Adrenal gland (tissue), 9 donors: ENCODE measurements at regions not wholly inside any gene's neighbourhood (a gene's known extent, or its start where the extent isn't known, plus 50 kb on each side); places are given as distances from the start of the nearest gene placed in this dataset.

Experiments
- DNase-seq, 7 donors: peaks; one replicate each; pipeline ENCODE4 v3.0.0-alpha.2; 2019 to 2020
- H3K27ac ChIP-seq, 5 donors: fragments of 200-600 bp; sonication (generic) in 4 of 5; 1 replicate in 3 of 5; 2 replicates in 2 of 5; pipeline versions ENCODE4 v1.5.1 to v1.8.0; 2016 to 2020; ENCODE audit warnings: mild to moderate bottlenecking in 1 of 5
- H3K27me3 ChIP-seq: fragments of 200-600 bp; 2 replicates; pipeline ENCODE4 v1.8.0; 2021
- H3K36me3 ChIP-seq, 2 donors: fragments of 200-600 bp; replicated peaks in 1 of 2; 1 replicate in 1 of 2; 2 replicates in 1 of 2; pipeline versions ENCODE4 v1.5.1 to v1.8.0; 2018 to 2022
- H3K4me1 ChIP-seq, 2 donors: fragments of 200-600 bp; replicated peaks in 1 of 2; 1 replicate in 1 of 2; 2 replicates in 1 of 2; pipeline versions ENCODE4 v1.5.1 to v1.8.0; 2018 to 2021
- H3K4me3 ChIP-seq, 4 donors: fragments of 200-600 bp; sonication (generic) in 3 of 4; one replicate each; pipeline ENCODE4 v1.5.1; 2016 to 2018
- H3K9me3 ChIP-seq, 3 donors: fragments of 200-600 bp; sonication (generic) in 1 of 3; replicated peaks in 1 of 3; 1 replicate in 2 of 3; 2 replicates in 1 of 3; pipeline versions ENCODE4 v1.5.1 to v1.8.0; 2016 to 2021
- POLR2A ChIP-seq, 2 donors: fragments of 450-650 bp; IDR thresholded peaks; one replicate each; pipeline ENCODE4 v1.6.1; 2017; ENCODE audit warnings: antibody characterized with exemption in 2 of 2, mild to moderate bottlenecking in 2 of 2, moderate library complexity in 1 of 2
- WGBS, 4 donors: extraction: QIAGEN DNeasy Blood & Tissue Kit in 2 of 4; methylation state at CpG; one replicate each; pipeline versions ENCODE4 v1.1.5 to v1.1.7; 2013 to 2017; 5-methylcytosine and 5-hydroxymethylcytosine counted together
- intact Hi-C, 2 donors: fragments of 100-400 bp; cut with DNase I; formaldehyde crosslinking; loops; one replicate each; pipeline versions ENCODE4 v1.14.1 to v1.15.0; 2022 to 2023
- TF ChIP-seq, protein P1 (sequence below), 6 experiments: fragments of 450-650 bp in 4 of 6; fragments of 200-600 bp in 2 of 6; sonication (generic) in 1 of 6; IDR thresholded peaks; 1 replicate in 5 of 6; 2 replicates in 1 of 6; pipeline versions ENCODE4 v1.5.1 to v1.8.0; 2016 to 2021; ENCODE audit warnings: antibody characterized with exemption in 6 of 6, mild to moderate bottlenecking in 2 of 6, moderate library complexity in 1 of 6
- donor health status: healthy with polysubstance abuse.
- donor health status: Bipolar disorder and iron deficiency.
- donor health status: DM: yes; HTN: yes; CAD: no.
- donor health status: DM: no; HTN: no; CAD: no.
- donor health status: DM: no; HTN: no; CAD: no.

DNA sequence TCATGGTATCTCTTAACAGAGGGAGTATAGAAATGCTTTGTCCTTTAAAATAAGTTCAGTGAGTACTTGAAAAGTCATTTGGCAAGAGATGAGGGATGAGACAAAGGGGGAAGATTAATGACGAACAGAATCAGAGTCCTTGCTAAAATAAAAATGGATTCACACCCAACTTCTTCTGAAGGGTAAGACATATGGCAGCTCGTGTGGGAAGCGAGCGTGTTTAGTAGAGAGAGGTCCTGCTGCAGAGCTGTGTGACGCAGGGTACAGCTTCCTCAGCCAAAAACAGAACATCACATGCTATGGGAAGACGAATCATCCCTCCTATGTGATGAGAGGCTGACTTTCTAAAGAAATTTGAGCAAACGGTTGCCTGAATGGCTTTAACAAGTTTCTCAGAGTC is 158.5 kb upstream of the LMO4 start:
- no peak for DNase-seq
- Histone ChIP-seq H3K9me3 (no peaks in the 10 kb centered on the region), H3K27me3 (no peaks in the 10 kb centered on the region), H3K27ac (no peak overlapping the region), H3K4me3 (no peak overlapping the region), H3K4me1 (no peaks in the 10 kb centered on the region), H3K36me3 (no peaks in the 10 kb centered on the region)
- 50 to 67% (median 64%) methylated on average over 7 of the region's 7 CpGs for WGBS, 4 donors
- TF ChIP-seq, protein P1, sequence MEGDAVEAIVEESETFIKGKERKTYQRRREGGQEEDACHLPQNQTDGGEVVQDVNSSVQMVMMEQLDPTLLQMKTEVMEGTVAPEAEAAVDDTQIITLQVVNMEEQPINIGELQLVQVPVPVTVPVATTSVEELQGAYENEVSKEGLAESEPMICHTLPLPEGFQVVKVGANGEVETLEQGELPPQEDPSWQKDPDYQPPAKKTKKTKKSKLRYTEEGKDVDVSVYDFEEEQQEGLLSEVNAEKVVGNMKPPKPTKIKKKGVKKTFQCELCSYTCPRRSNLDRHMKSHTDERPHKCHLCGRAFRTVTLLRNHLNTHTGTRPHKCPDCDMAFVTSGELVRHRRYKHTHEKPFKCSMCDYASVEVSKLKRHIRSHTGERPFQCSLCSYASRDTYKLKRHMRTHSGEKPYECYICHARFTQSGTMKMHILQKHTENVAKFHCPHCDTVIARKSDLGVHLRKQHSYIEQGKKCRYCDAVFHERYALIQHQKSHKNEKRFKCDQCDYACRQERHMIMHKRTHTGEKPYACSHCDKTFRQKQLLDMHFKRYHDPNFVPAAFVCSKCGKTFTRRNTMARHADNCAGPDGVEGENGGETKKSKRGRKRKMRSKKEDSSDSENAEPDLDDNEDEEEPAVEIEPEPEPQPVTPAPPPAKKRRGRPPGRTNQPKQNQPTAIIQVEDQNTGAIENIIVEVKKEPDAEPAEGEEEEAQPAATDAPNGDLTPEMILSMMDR (IDR thresholded peaks at IDR 0.05): no peak
- TF ChIP-seq POLR2A (IDR thresholded peaks at IDR 0.05): no peak
- intact Hi-C loops: no loop called here

- intact Hi-C loops: no loop called here
- H3K27me3 ChIP-seq: no peaks in the 10 kb centered on the region
- no peak for DNase-seq
- no peaks in the 10 kb centered on the region for H3K9me3 ChIP-seq
- no peaks in the 10 kb centered on the region for H3K36me3 ChIP-seq
- 53 to 76% (median 61%) methylated on average over 4 of the region's 4 CpGs for WGBS, 4 donors
- H3K4me3 ChIP-seq: no peak overlapping the region
- H3K27ac ChIP-seq: no peak overlapping the region
- H3K4me1 ChIP-seq: no peaks in the 10 kb centered on the region
- TF ChIP-seq POLR2A (IDR thresholded peaks at IDR 0.05): no peak
- TF ChIP-seq, protein P1 (IDR thresholded peaks at IDR 0.05): no peak
These were observed 157.6 kb upstream of the LMO4 start for GRCh38 chr1:87170931-87171598.

- no peak for TF ChIP-seq POLR2A (IDR thresholded peaks at IDR 0.05)
- TF ChIP-seq, protein P1 (IDR thresholded peaks at IDR 0.05): no peak
- 84 to 93% (median 85%) methylated on average over 3 of the region's 3 CpGs for WGBS, 4 donors
- intact Hi-C loops: no loop called here
- Histone ChIP-seq H3K4me3 (no peak overlapping the region), H3K4me1 (no peaks in the 10 kb centered on the region), H3K9me3 (no peaks in the 10 kb centered on the region), H3K27me3 (no peaks in the 10 kb centered on the region), H3K27ac (no peak overlapping the region), H3K36me3 (no peaks in the 10 kb centered on the region)
- DNase-seq: no peak
These were observed 155.4 kb upstream of the LMO4 start for GRCh38 chr1:87173231-87173630.

DNA sequence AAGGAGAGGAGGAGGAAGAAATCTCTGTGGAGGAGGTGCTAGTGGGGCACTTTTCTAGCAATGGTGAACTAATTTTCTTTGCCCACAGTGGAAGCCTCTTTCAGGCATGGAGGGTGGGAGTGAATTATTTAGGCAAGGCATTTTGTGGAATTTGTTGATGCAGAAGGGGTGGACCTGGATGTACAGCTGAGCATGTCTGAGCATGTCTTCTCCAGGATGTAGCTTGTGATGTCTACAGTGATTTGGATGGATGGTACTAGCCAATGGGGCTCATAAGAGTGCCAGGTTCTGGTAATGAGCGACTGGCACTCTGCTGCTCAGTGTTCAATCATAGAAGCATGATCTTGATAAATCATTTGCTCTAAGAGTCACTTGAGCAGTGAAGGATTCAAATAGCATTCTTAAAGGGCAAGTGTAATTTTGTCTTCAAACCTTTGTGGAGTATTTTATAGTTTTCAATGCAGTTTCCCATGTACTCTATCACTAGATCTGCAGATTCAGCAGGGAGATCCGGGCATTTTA is 153.9 kb upstream of the LMO4 start:
- Histone ChIP-seq H3K27ac (no peak overlapping the region), H3K9me3 (no peaks in the 10 kb centered on the region), H3K27me3 (no peaks in the 10 kb centered on the region), H3K4me1 (no peaks in the 10 kb centered on the region), H3K36me3 (no peaks in the 10 kb centered on the region), H3K4me3 (no peak overlapping the region)
- 65 to 80% (median 70%) methylated on average over 2 of the region's 2 CpGs for WGBS, 4 donors
- intact Hi-C loops: no loop called here
- no peak for TF ChIP-seq POLR2A (IDR thresholded peaks at IDR 0.05)
- TF ChIP-seq, protein P1 (IDR thresholded peaks at IDR 0.05): no peak
- no peak for DNase-seq
